ENCODE measurements at regions not wholly inside any gene's neighbourhood (a gene's known extent, or its start where the extent isn't known, plus 50 kb on each side); places are given as distances from the start of the nearest gene placed in this dataset.

DNA sequence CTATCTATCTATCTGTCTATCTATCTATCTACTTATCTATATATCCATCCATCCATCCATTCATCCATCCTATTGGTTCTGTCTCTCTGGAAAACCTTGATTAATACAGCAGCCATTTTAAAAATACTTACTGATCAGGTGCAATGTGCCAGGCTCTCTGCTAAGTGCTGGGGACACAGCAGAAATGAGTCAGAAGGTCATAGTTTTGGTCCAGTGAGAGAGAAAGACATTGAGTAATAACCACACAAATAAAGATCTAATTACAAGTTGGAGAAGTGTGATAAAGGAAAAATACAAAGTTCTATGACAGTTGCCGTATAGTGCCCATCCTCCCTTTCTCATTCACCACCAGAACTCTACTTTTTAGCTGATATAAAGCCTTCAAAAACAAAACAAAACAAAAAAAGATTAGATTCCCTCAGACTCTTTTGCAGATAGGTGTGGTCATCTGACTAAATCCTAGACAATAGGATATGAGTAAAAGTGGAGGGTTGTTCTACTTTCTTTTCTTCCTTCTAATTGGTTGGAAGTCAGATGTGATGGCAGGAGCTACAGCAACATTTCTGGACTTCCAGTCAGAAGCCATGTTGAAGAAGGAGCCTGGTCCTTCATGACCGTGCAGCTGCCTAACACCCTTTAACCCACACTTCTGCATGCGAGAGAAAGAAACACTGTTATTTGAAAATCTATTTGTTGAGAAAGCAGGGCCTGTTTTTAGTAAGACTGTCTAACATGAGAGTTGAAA, 72.0 kb upstream of the TOX3 start:
- Histone ChIP-seq H3K9me3 (ENCODE audit: control insufficient read depth in 1 of 2, insufficient read depth in 1 of 2, low read depth in 1 of 2, low read length in 2 of 2) (no peaks in the 10 kb centered on the region), H3K27me3 (ENCODE audit: insufficient read depth, low read length) (no peaks in the 10 kb centered on the region), H3K27ac (ENCODE audit: low read depth, low read length) (no peak overlapping the region), H2AFZ (ENCODE audit: low read depth, low read length, poor library complexity, severe bottlenecking) (no peak overlapping the region), H3K9me2 (ENCODE audit: insufficient read depth) (no peaks in the 10 kb centered on the region), H3K4me3 (replicated peaks in 1 of 2; ENCODE audit: low read depth in 1 of 2, low read length in 2 of 2) (no peak overlapping the region), H3K9ac (ENCODE audit: low read length) (no peak overlapping the region), H3K36me3 (ENCODE audit: control insufficient read depth in 1 of 2, insufficient read depth in 2 of 2, low read length in 2 of 2) (no peaks in the 10 kb centered on the region), H4K20me1 (ENCODE audit: insufficient read depth) (no peaks in the 10 kb centered on the region), H3K4me2 (ENCODE audit: low read length) (no peak overlapping the region), H3K4me1 (ENCODE audit: control insufficient read depth in 1 of 2, insufficient read depth in 2 of 2, low read length in 2 of 2) (no peaks in the 10 kb centered on the region), H3K79me2 (ENCODE audit: insufficient read depth, low read length) (no peaks in the 10 kb centered on the region)
- DNase-seq (ENCODE audit: low read depth, low spot score) (no peak), ATAC-seq (no peak)
- no peak for TF ChIP-seq SIN3A (IDR thresholded peaks at IDR 0.05; ENCODE audit: low read depth)
- ChIA-PET POLR2A (no interaction called here), RAD21 (ENCODE audit: low non-redundant PET in 1 of 2, low total read pairs in 2 of 2, uncharacterized antibody in 2 of 2, unreplicated experiment in 2 of 2) (no interaction called here), CTCF (no interaction called here)
- intact Hi-C loops (cut with micrococcal nuclease), result no loop called here
- no TSS peak for BruUV-seq (replicated peaks)

DNA sequence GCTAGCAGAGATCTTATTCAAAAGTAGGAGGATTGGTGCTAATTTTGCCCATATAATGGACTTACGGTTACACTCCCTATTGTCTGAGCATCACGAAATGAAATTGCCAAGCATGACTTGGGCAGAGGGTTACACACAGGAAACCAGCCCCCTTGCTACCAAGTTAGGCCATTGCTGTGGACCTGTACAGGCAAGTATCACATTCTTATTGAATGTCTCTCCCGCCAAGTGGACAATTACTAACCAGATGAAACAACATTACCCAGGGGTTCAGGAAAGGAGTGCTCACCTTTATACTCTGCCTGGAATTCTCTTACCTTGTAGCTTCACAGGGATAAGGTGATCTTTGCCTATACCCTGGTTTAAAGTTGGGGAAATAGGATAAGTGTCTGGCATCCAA, 70.6 kb upstream of the TOX3 start:
- ChIA-PET CTCF (no interaction called here), POLR2A (no interaction called here), RAD21 (ENCODE audit: low non-redundant PET in 1 of 2, low total read pairs in 2 of 2, uncharacterized antibody in 2 of 2, unreplicated experiment in 2 of 2) (no interaction called here)
- no peaks in the 10 kb centered on the region for H4K20me1 ChIP-seq (ENCODE audit: insufficient read depth)
- H2AFZ ChIP-seq (ENCODE audit: low read depth, low read length, poor library complexity, severe bottlenecking), result no peak overlapping the region
- H3K4me1 ChIP-seq (ENCODE audit: control insufficient read depth in 1 of 2, insufficient read depth in 2 of 2, low read length in 2 of 2), result no peaks in the 10 kb centered on the region
- no peaks in the 10 kb centered on the region for H3K9me3 ChIP-seq (ENCODE audit: control insufficient read depth in 1 of 2, insufficient read depth in 1 of 2, low read depth in 1 of 2, low read length in 2 of 2)
- no peaks in the 10 kb centered on the region for H3K27me3 ChIP-seq (ENCODE audit: insufficient read depth, low read length)
- BruUV-seq (replicated peaks), result no TSS peak
- no peaks in the 10 kb centered on the region for H3K79me2 ChIP-seq (ENCODE audit: insufficient read depth, low read length)
- H3K27ac ChIP-seq (ENCODE audit: low read depth, low read length), result no peak overlapping the region
- DNase-seq (ENCODE audit: low read depth, low spot score) (no peak), ATAC-seq (no peak)
- no peak overlapping the region for H3K4me3 ChIP-seq (replicated peaks in 1 of 2; ENCODE audit: low read depth in 1 of 2, low read length in 2 of 2)
- no peak overlapping the region for H3K9ac ChIP-seq (ENCODE audit: low read length)
- no peaks in the 10 kb centered on the region for H3K9me2 ChIP-seq (ENCODE audit: insufficient read depth)
- no peaks in the 10 kb centered on the region for H3K36me3 ChIP-seq (ENCODE audit: control insufficient read depth in 1 of 2, insufficient read depth in 2 of 2, low read length in 2 of 2)
- intact Hi-C loops (cut with micrococcal nuclease), result no loop called here
- no peak overlapping the region for H3K4me2 ChIP-seq (ENCODE audit: low read length)
- TF ChIP-seq ZFX (IDR thresholded peaks at IDR 0.05), result no peak
- TF ChIP-seq, protein P1, sequence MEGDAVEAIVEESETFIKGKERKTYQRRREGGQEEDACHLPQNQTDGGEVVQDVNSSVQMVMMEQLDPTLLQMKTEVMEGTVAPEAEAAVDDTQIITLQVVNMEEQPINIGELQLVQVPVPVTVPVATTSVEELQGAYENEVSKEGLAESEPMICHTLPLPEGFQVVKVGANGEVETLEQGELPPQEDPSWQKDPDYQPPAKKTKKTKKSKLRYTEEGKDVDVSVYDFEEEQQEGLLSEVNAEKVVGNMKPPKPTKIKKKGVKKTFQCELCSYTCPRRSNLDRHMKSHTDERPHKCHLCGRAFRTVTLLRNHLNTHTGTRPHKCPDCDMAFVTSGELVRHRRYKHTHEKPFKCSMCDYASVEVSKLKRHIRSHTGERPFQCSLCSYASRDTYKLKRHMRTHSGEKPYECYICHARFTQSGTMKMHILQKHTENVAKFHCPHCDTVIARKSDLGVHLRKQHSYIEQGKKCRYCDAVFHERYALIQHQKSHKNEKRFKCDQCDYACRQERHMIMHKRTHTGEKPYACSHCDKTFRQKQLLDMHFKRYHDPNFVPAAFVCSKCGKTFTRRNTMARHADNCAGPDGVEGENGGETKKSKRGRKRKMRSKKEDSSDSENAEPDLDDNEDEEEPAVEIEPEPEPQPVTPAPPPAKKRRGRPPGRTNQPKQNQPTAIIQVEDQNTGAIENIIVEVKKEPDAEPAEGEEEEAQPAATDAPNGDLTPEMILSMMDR (IDR thresholded peaks at IDR 0.05 in 2 of 3, conservative IDR thresholded peaks at IDR 0.05 in 1 of 3; ENCODE audit: borderline replicate concordance in 1 of 3, insufficient read depth in 1 of 3, low read depth in 2 of 3, low read length in 2 of 3), result no peak
- TF ChIP-seq EZH2 (IDR thresholded peaks at IDR 0.05), result no peak
- TF ChIP-seq FOSL1 (IDR thresholded peaks at IDR 0.05; ENCODE audit: low read depth), result no peak
- no peak for TF ChIP-seq JUND (IDR thresholded peaks at IDR 0.05)
- TF ChIP-seq SRF (IDR thresholded peaks at IDR 0.05; ENCODE audit: low read depth), result no peak
- TF ChIP-seq, protein P2, sequence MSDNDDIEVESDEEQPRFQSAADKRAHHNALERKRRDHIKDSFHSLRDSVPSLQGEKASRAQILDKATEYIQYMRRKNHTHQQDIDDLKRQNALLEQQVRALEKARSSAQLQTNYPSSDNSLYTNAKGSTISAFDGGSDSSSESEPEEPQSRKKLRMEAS (IDR thresholded peaks at IDR 0.05), result no peak
- no peak for TF ChIP-seq ELF1 (IDR thresholded peaks at IDR 0.05; ENCODE audit: borderline replicate concordance, low read depth)
- TF ChIP-seq, protein P3, sequence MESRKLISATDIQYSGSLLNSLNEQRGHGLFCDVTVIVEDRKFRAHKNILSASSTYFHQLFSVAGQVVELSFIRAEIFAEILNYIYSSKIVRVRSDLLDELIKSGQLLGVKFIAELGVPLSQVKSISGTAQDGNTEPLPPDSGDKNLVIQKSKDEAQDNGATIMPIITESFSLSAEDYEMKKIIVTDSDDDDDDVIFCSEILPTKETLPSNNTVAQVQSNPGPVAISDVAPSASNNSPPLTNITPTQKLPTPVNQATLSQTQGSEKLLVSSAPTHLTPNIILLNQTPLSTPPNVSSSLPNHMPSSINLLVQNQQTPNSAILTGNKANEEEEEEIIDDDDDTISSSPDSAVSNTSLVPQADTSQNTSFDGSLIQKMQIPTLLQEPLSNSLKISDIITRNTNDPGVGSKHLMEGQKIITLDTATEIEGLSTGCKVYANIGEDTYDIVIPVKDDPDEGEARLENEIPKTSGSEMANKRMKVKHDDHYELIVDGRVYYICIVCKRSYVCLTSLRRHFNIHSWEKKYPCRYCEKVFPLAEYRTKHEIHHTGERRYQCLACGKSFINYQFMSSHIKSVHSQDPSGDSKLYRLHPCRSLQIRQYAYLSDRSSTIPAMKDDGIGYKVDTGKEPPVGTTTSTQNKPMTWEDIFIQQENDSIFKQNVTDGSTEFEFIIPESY (IDR thresholded peaks at IDR 0.05; ENCODE audit: extremely low read depth, insufficient replicate concordance, low read length), result no peak
- TF ChIP-seq, protein P4, sequence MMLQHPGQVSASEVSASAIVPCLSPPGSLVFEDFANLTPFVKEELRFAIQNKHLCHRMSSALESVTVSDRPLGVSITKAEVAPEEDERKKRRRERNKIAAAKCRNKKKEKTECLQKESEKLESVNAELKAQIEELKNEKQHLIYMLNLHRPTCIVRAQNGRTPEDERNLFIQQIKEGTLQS (IDR thresholded peaks at IDR 0.05), result no peak
- TF ChIP-seq ZNF274 (IDR thresholded peaks at IDR 0.05; ENCODE audit: low read depth, low read length), result no peak
- TF ChIP-seq EGR1 (IDR thresholded peaks at IDR 0.05; ENCODE audit: low read depth), result no peak
- TF ChIP-seq SIN3A (IDR thresholded peaks at IDR 0.05; ENCODE audit: low read depth), result no peak
- TF ChIP-seq YY1 (IDR thresholded peaks at IDR 0.05; ENCODE audit: extremely low read depth, insufficient replicate concordance, low read depth, low read length), result no peak
- TF ChIP-seq TCF7L2 (IDR thresholded peaks at IDR 0.05; ENCODE audit: borderline replicate concordance, extremely low read depth, insufficient read depth, insufficient read length), result no peak

Data from HCT116 (cell line).